ENCODE measurements at regions not wholly inside any gene's neighbourhood (a gene's known extent, or its start where the extent isn't known, plus 50 kb on each side); places are given as distances from the start of the nearest gene placed in this dataset.

GRCh38 chr14:38419579-38419978, 163.7 kb upstream of the CLEC14A start:
- H3K4me3 ChIP-seq (ENCODE audit: low read depth, low read length), result peak overlapping the region; percentile 3; the same call in 1 of the 2 replicates
- peaks cover 5% of the 10 kb centered on the region; the same call in 1 of the 2 replicates for H3K36me3 ChIP-seq (ENCODE audit: insufficient read depth, low read length)
- H3K4me1 ChIP-seq (ENCODE audit: control insufficient read depth, insufficient read depth, low read length, unreplicated experiment), result peaks cover 14% of the 10 kb centered on the region
- no peak overlapping the region for H3K27ac ChIP-seq (ENCODE audit: low read depth, low read length)
- H2AFZ ChIP-seq (ENCODE audit: low read length, unreplicated experiment), result peak overlapping the region; percentile 89
- no peaks in the 10 kb centered on the region for H3K27me3 ChIP-seq (ENCODE audit: insufficient read depth, low read length)
- no peaks in the 10 kb centered on the region for H3K79me2 ChIP-seq (ENCODE audit: control insufficient read depth, insufficient read depth, low read length, unreplicated experiment)

GRCh38 chr14:38412654-38413053, 156.8 kb upstream of the CLEC14A start:
- Histone ChIP-seq H3K36me3 (ENCODE audit: insufficient read depth, low read length) (no peaks in the 10 kb centered on the region), H3K4me1 (ENCODE audit: control insufficient read depth, insufficient read depth, low read length, unreplicated experiment) (peaks cover 18% of the 10 kb centered on the region), H3K27ac (ENCODE audit: low read depth, low read length) (no peak overlapping the region), H2AFZ (ENCODE audit: low read length, unreplicated experiment) (no peak overlapping the region), H3K79me2 (ENCODE audit: control insufficient read depth, insufficient read depth, low read length, unreplicated experiment) (no peaks in the 10 kb centered on the region), H3K4me3 (ENCODE audit: low read depth, low read length) (no peak overlapping the region), H3K27me3 (ENCODE audit: insufficient read depth, low read length) (no peaks in the 10 kb centered on the region)

- Histone ChIP-seq H2AFZ (ENCODE audit: low read length, unreplicated experiment) (no peak overlapping the region), H3K27ac (ENCODE audit: low read depth, low read length) (no peak overlapping the region), H3K27me3 (ENCODE audit: insufficient read depth, low read length) (no peaks in the 10 kb centered on the region), H3K4me1 (ENCODE audit: control insufficient read depth, insufficient read depth, low read length, unreplicated experiment) (peaks cover 34% of the 10 kb centered on the region), H3K36me3 (ENCODE audit: insufficient read depth, low read length) (no peaks in the 10 kb centered on the region), H3K79me2 (ENCODE audit: control insufficient read depth, insufficient read depth, low read length, unreplicated experiment) (no peaks in the 10 kb centered on the region), H3K4me3 (ENCODE audit: low read depth, low read length) (no peak overlapping the region)
Observed at GRCh38 chr14:38410442-38410841, 154.5 kb upstream of the CLEC14A start.

GRCh38 chr14:38409071-38409705, 153.3 kb upstream of the CLEC14A start:
- Histone ChIP-seq H3K27me3 (ENCODE audit: insufficient read depth, low read length) (no peaks in the 10 kb centered on the region), H3K79me2 (ENCODE audit: control insufficient read depth, insufficient read depth, low read length, unreplicated experiment) (no peaks in the 10 kb centered on the region), H3K4me1 (ENCODE audit: control insufficient read depth, insufficient read depth, low read length, unreplicated experiment) (peaks cover 47% of the 10 kb centered on the region), H2AFZ (ENCODE audit: low read length, unreplicated experiment) (peak overlapping the region; percentile 27), H3K36me3 (ENCODE audit: insufficient read depth, low read length) (no peaks in the 10 kb centered on the region), H3K27ac (ENCODE audit: low read depth, low read length) (peak overlapping the region; percentile 24), H3K4me3 (ENCODE audit: low read depth, low read length) (no peak overlapping the region)

- Histone ChIP-seq H2AFZ (ENCODE audit: low read length, unreplicated experiment) (peak overlapping the region; percentile 82), H3K4me3 (ENCODE audit: low read depth, low read length) (no peak overlapping the region), H3K27me3 (ENCODE audit: insufficient read depth, low read length) (no peaks in the 10 kb centered on the region), H3K36me3 (ENCODE audit: insufficient read depth, low read length) (no peaks in the 10 kb centered on the region), H3K4me1 (ENCODE audit: control insufficient read depth, insufficient read depth, low read length, unreplicated experiment) (peaks cover 74% of the 10 kb centered on the region), H3K79me2 (ENCODE audit: control insufficient read depth, insufficient read depth, low read length, unreplicated experiment) (no peaks in the 10 kb centered on the region), H3K27ac (ENCODE audit: low read depth, low read length) (peak overlapping the region; percentile 96)
Observed at GRCh38 chr14:38405851-38406635, 150.2 kb upstream of the CLEC14A start.

- peak overlapping the region; percentile 68 for H2AFZ ChIP-seq (ENCODE audit: low read length, unreplicated experiment)
- peak overlapping the region; percentile 41; the same call in 1 of the 2 replicates for H3K4me3 ChIP-seq (ENCODE audit: low read depth, low read length)
- H3K36me3 ChIP-seq (ENCODE audit: insufficient read depth, low read length), result no peaks in the 10 kb centered on the region
- H3K27me3 ChIP-seq (ENCODE audit: insufficient read depth, low read length), result no peaks in the 10 kb centered on the region
- H3K27ac ChIP-seq (ENCODE audit: low read depth, low read length), result peak overlapping the region; percentile 96
- H3K79me2 ChIP-seq (ENCODE audit: control insufficient read depth, insufficient read depth, low read length, unreplicated experiment), result no peaks in the 10 kb centered on the region
- H3K4me1 ChIP-seq (ENCODE audit: control insufficient read depth, insufficient read depth, low read length, unreplicated experiment), result peaks cover 71% of the 10 kb centered on the region
Observed at GRCh38 chr14:38404616-38405015, 148.7 kb upstream of the CLEC14A start.

- Histone ChIP-seq H3K27ac (ENCODE audit: low read depth, low read length) (peak overlapping the region; percentile 96), H3K4me1 (ENCODE audit: control insufficient read depth, insufficient read depth, low read length, unreplicated experiment) (peaks cover 67% of the 10 kb centered on the region), H3K4me3 (ENCODE audit: low read depth, low read length) (peak overlapping the region; percentile 41; the same call in 1 of the 2 replicates), H3K79me2 (ENCODE audit: control insufficient read depth, insufficient read depth, low read length, unreplicated experiment) (no peaks in the 10 kb centered on the region), H3K27me3 (ENCODE audit: insufficient read depth, low read length) (no peaks in the 10 kb centered on the region), H3K36me3 (ENCODE audit: insufficient read depth, low read length) (no peaks in the 10 kb centered on the region), H2AFZ (ENCODE audit: low read length, unreplicated experiment) (peak overlapping the region; percentile 68)
Observed at GRCh38 chr14:38404100-38404541, 148.2 kb upstream of the CLEC14A start.

- Histone ChIP-seq H3K79me2 (ENCODE audit: control insufficient read depth, insufficient read depth, low read length, unreplicated experiment) (no peaks in the 10 kb centered on the region), H3K4me1 (ENCODE audit: control insufficient read depth, insufficient read depth, low read length, unreplicated experiment) (peaks cover 43% of the 10 kb centered on the region), H3K27me3 (ENCODE audit: insufficient read depth, low read length) (no peaks in the 10 kb centered on the region), H3K27ac (ENCODE audit: low read depth, low read length) (no peak overlapping the region), H3K4me3 (ENCODE audit: low read depth, low read length) (no peak overlapping the region), H2AFZ (ENCODE audit: low read length, unreplicated experiment) (no peak overlapping the region), H3K36me3 (ENCODE audit: insufficient read depth, low read length) (no peaks in the 10 kb centered on the region)
Observed at GRCh38 chr14:38400751-38401150, 144.9 kb upstream of the CLEC14A start.

GRCh38 chr14:38399652-38400051, 143.8 kb upstream of the CLEC14A start:
- peak overlapping the region; percentile 41 for H2AFZ ChIP-seq (ENCODE audit: low read length, unreplicated experiment)
- H3K4me3 ChIP-seq (ENCODE audit: low read depth, low read length), result no peak overlapping the region
- H3K27ac ChIP-seq (ENCODE audit: low read depth, low read length), result no peak overlapping the region
- peaks cover 32% of the 10 kb centered on the region for H3K4me1 ChIP-seq (ENCODE audit: control insufficient read depth, insufficient read depth, low read length, unreplicated experiment)
- H3K79me2 ChIP-seq (ENCODE audit: control insufficient read depth, insufficient read depth, low read length, unreplicated experiment), result no peaks in the 10 kb centered on the region
- H3K36me3 ChIP-seq (ENCODE audit: insufficient read depth, low read length), result no peaks in the 10 kb centered on the region
- H3K27me3 ChIP-seq (ENCODE audit: insufficient read depth, low read length), result no peaks in the 10 kb centered on the region

GRCh38 chr14:38394767-38395166, 138.9 kb upstream of the CLEC14A start:
- no peaks in the 10 kb centered on the region for H3K27me3 ChIP-seq (ENCODE audit: insufficient read depth, low read length)
- H2AFZ ChIP-seq (ENCODE audit: low read length, unreplicated experiment), result no peak overlapping the region
- no peaks in the 10 kb centered on the region for H3K79me2 ChIP-seq (ENCODE audit: control insufficient read depth, insufficient read depth, low read length, unreplicated experiment)
- H3K4me3 ChIP-seq (ENCODE audit: low read depth, low read length), result no peak overlapping the region
- no peaks in the 10 kb centered on the region for H3K36me3 ChIP-seq (ENCODE audit: insufficient read depth, low read length)
- no peak overlapping the region for H3K27ac ChIP-seq (ENCODE audit: low read depth, low read length)
- peaks cover 23% of the 10 kb centered on the region for H3K4me1 ChIP-seq (ENCODE audit: control insufficient read depth, insufficient read depth, low read length, unreplicated experiment)

- Histone ChIP-seq H3K36me3 (ENCODE audit: insufficient read depth, low read length) (no peaks in the 10 kb centered on the region), H3K79me2 (ENCODE audit: control insufficient read depth, insufficient read depth, low read length, unreplicated experiment) (no peaks in the 10 kb centered on the region), H2AFZ (ENCODE audit: low read length, unreplicated experiment) (no peak overlapping the region), H3K4me3 (ENCODE audit: low read depth, low read length) (no peak overlapping the region), H3K4me1 (ENCODE audit: control insufficient read depth, insufficient read depth, low read length, unreplicated experiment) (peaks cover 23% of the 10 kb centered on the region), H3K27me3 (ENCODE audit: insufficient read depth, low read length) (no peaks in the 10 kb centered on the region), H3K27ac (ENCODE audit: low read depth, low read length) (no peak overlapping the region)
Observed at GRCh38 chr14:38394064-38394463, 138.2 kb upstream of the CLEC14A start.

Data from ACC112 (cell line).